GM23248 (cell line): ENCODE measurements at regions not wholly inside any gene's neighbourhood (a gene's known extent, or its start where the extent isn't known, plus 50 kb on each side); places are given as distances from the start of the nearest gene placed in this dataset.

Experiments
- DNase-seq: peaks from one replicate; pipeline ENCODE4 v3.0.0-alpha.2; 2015
- H2AFZ ChIP-seq: fragments of 200-600 bp; sonication (generic); 2 replicates; pipeline ENCODE4 v1.6.1; 2016; ENCODE audit warnings: antibody characterized with exemption
- H3F3A ChIP-seq: fragments of 200-600 bp; sonication (generic); 2 replicates; pipeline ENCODE4 v1.6.1; 2016; ENCODE audit warnings: mild to moderate bottlenecking, antibody characterized with exemption, mixed run types; ENCODE audit not compliant: insufficient read depth
- H3K27ac ChIP-seq: fragments of 200-600 bp; sonication (generic); 2 replicates; pipeline ENCODE4 v1.5.1; 2016; ENCODE audit warnings: mild to moderate bottlenecking
- H3K27me3 ChIP-seq: fragments of 200-600 bp; sonication (generic); replicated peaks from 2 replicates; pipeline ENCODE4 v1.6.1; 2016; ENCODE audit warnings: mild to moderate bottlenecking; ENCODE audit not compliant: insufficient read depth
- H3K36me3 ChIP-seq: fragments of 200-600 bp; sonication (generic); 2 replicates; pipeline ENCODE4 v1.6.1; 2016; ENCODE audit warnings: low read depth, mild to moderate bottlenecking
- H3K4me1 ChIP-seq: fragments of 200-600 bp; sonication (generic); 2 replicates; pipeline ENCODE4 v1.6.1; 2016; ENCODE audit warnings: mild to moderate bottlenecking; ENCODE audit not compliant: insufficient read depth
- H3K4me2 ChIP-seq: fragments of 200-600 bp; sonication (generic); one replicate; pipeline ENCODE4 v1.6.1; 2016; ENCODE audit warnings: mild to moderate bottlenecking; ENCODE audit not compliant: unreplicated experiment
- H3K4me3 ChIP-seq: fragments of 200-600 bp; sonication (generic); 2 replicates; pipeline ENCODE4 v1.5.1; 2016; ENCODE audit warnings: mild to moderate bottlenecking
- H3K79me2 ChIP-seq: fragments of 200-600 bp; sonication (generic); 2 replicates; pipeline ENCODE4 v1.6.1; 2016; ENCODE audit warnings: mild to moderate bottlenecking; ENCODE audit not compliant: insufficient read depth
- H3K9ac ChIP-seq: fragments of 200-600 bp; sonication (generic); 2 replicates; pipeline ENCODE4 v1.6.1; 2016; ENCODE audit warnings: mild to moderate bottlenecking
- H3K9me2 ChIP-seq: fragments of 200-600 bp; sonication (generic); 2 replicates; pipeline ENCODE4 v1.6.1; 2016; ENCODE audit warnings: mixed run types, mild to moderate bottlenecking, moderate library complexity; ENCODE audit not compliant: insufficient read depth
- H3K9me3 ChIP-seq: fragments of 200-600 bp; sonication (generic); one replicate; pipeline ENCODE4 v1.6.1; 2017; ENCODE audit warnings: low read depth
- H4K20me1 ChIP-seq: fragments of 200-600 bp; sonication (generic); 2 replicates; pipeline ENCODE4 v1.6.0; 2016; ENCODE audit not compliant: insufficient read depth
- EZH2 ChIP-seq: fragments of 200-600 bp; sonication (generic); IDR thresholded peaks from 2 replicates; pipeline ENCODE4 v1.6.1; 2018; ENCODE audit warnings: antibody characterized with exemption, mild to moderate bottlenecking; ENCODE audit not compliant: insufficient read depth, poor library complexity, severe bottlenecking
- EZH2phosphoT487 ChIP-seq: fragments of 200-600 bp; sonication (generic); IDR thresholded peaks from 2 replicates; pipeline ENCODE4 v1.6.1; 2018; ENCODE audit warnings: antibody characterized with exemption, moderate library complexity, mild to moderate bottlenecking, low read depth; ENCODE audit not compliant: insufficient read depth
- WGBS, 2 experiments: methylation state at CpG; one replicate each; pipeline ENCODE4 v1.1.6; 2015 to 2017; ENCODE audit warnings: low lambda C conversion rate in 2 of 2, low coverage in 1 of 2; ENCODE audit errors: missing lambda C conversion rate in 2 of 2; 5-methylcytosine and 5-hydroxymethylcytosine counted together
- in situ Hi-C: fragments of 300-500 bp; cut with MboI; formaldehyde crosslinking; loops from 2 replicates; pipeline ENCODE4 v1.15.0; 2020

DNA sequence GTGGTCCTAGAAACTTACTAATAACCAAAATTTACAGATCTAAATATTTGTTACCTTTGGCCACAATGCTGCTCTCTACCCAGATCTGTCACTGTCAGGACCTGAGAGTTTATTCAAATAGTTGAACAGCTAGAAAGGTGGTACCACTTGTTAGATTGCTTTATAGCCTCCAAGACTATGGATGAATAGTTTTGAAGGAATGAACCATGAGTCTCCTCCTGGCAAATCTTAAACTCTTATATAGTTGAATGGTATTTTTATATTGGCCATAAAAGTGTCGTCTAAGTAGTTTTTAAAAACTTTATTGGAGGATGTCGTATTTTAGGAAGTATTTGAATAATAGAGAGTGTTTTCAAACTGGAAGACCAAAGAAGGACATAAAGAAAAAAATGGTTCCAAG lies 178.7 kb downstream of the AHR start:
- DNase-seq, result no peak
- Histone ChIP-seq H3K79me2 (no peaks in the 10 kb centered on the region), H4K20me1 (no peaks in the 10 kb centered on the region), H3K27ac (no peak overlapping the region), H2AFZ (no peak overlapping the region), H3K36me3 (no peaks in the 10 kb centered on the region), H3K4me3 (no peak overlapping the region), H3K9me3 (no peaks in the 10 kb centered on the region), H3K9ac (no peak overlapping the region), H3K27me3 (no peaks in the 10 kb centered on the region), H3K4me1 (no peaks in the 10 kb centered on the region), H3F3A (no peaks in the 10 kb centered on the region), H3K4me2 (no peak overlapping the region), H3K9me2 (no peaks in the 10 kb centered on the region)
- 68 to 70% methylated on average over 2 of the region's 2 CpGs for WGBS, 2 experiments
- in situ Hi-C loops, result no loop called here
- TF ChIP-seq EZH2phosphoT487, result no peak
- no peak for TF ChIP-seq EZH2

DNA sequence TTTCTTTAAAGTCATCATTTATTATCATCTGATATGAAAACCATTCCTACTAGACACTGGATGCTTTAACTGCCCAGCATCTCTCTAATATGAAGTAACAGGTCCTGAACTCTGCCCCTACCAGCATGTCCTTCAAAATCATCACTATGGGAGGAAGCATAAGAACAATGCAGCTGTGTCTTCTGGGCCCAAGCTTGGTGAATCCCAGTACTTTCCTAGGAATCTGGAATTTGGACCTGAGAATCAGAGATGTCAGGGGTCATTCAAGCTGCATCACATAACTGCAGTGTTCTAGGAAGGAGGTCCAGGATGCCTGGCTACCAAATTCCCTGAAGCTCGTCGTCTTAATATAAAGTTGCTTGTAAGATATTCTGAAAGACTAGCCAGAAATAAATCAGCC lies 182.7 kb downstream of the AHR start:
- Histone ChIP-seq H3K27me3 (no peaks in the 10 kb centered on the region), H3K4me2 (no peak overlapping the region), H3K9me3 (no peaks in the 10 kb centered on the region), H3F3A (no peaks in the 10 kb centered on the region), H3K4me3 (no peak overlapping the region), H2AFZ (no peak overlapping the region), H3K79me2 (no peaks in the 10 kb centered on the region), H3K36me3 (no peaks in the 10 kb centered on the region), H4K20me1 (no peaks in the 10 kb centered on the region), H3K9me2 (no peaks in the 10 kb centered on the region), H3K27ac (no peak overlapping the region), H3K4me1 (no peaks in the 10 kb centered on the region), H3K9ac (no peak overlapping the region)
- in situ Hi-C loops, result no loop called here
- 61 to 78% methylated on average over 2 of the region's 2 CpGs for WGBS, 2 experiments
- DNase-seq, result no peak
- no peak for TF ChIP-seq EZH2
- no peak for TF ChIP-seq EZH2phosphoT487

DNA sequence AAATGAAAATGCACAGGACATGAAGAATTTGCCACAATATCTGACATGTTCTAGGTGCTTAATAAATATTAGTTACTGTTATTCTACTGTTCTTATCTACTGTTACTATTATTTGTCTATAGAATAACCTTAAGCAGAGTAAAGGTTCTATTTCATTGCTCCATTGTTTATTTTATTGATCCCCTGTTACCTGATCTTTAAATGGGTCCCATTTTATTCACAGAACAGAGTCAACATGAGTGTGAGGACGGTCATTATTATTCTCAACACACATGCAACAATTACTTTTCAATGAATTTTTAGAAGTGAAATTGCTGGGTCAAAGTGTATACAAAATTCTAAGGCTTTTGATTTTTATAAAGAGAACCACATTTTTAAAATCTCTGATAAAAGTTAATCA lies 186.9 kb downstream of the AHR start:
- Histone ChIP-seq H3K79me2 (no peaks in the 10 kb centered on the region), H3K27ac (no peak overlapping the region), H4K20me1 (no peaks in the 10 kb centered on the region), H3K4me1 (no peaks in the 10 kb centered on the region), H3K36me3 (no peaks in the 10 kb centered on the region), H3K4me2 (no peak overlapping the region), H2AFZ (no peak overlapping the region), H3K27me3 (no peaks in the 10 kb centered on the region), H3K4me3 (no peak overlapping the region), H3K9me2 (no peaks in the 10 kb centered on the region), H3K9ac (no peak overlapping the region), H3F3A (no peaks in the 10 kb centered on the region), H3K9me3 (no peaks in the 10 kb centered on the region)
- no peak for DNase-seq
- TF ChIP-seq EZH2, result no peak
- no peak for TF ChIP-seq EZH2phosphoT487
- WGBS, 2 experiments, result 96 to 97% methylated on average over 1 of the region's 1 CpG
- in situ Hi-C loops, result no loop called here

DNA sequence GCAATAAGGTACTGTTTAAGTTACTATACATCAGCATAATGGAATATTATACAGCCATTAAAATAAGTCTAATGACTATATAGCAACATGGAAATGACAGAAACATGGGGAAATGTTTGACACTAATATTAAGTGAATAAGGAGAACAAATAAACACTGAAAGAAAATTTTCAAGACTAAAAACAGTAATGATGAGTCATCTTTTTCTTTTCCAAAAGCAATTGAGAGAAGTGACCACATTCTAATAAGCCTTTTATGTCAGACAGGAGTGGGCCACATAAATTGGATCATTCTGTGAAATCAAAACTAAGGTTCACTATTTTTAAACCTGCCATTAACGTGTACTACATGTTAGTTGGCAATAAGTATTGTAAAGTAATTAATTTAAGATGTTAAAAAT lies 187.5 kb downstream of the AHR start:
- Histone ChIP-seq H3K9me2 (no peaks in the 10 kb centered on the region), H3F3A (no peaks in the 10 kb centered on the region), H3K36me3 (no peaks in the 10 kb centered on the region), H2AFZ (no peak overlapping the region), H4K20me1 (no peaks in the 10 kb centered on the region), H3K79me2 (no peaks in the 10 kb centered on the region), H3K4me3 (no peak overlapping the region), H3K27ac (no peak overlapping the region), H3K4me2 (no peak overlapping the region), H3K9ac (no peak overlapping the region), H3K9me3 (no peaks in the 10 kb centered on the region), H3K27me3 (no peaks in the 10 kb centered on the region), H3K4me1 (no peaks in the 10 kb centered on the region)
- no peak for DNase-seq
- 15 to 22% methylated on average over 1 of the region's 1 CpG for WGBS, 2 experiments
- in situ Hi-C loops, result no loop called here
- TF ChIP-seq EZH2, result no peak
- TF ChIP-seq EZH2phosphoT487, result no peak

DNA sequence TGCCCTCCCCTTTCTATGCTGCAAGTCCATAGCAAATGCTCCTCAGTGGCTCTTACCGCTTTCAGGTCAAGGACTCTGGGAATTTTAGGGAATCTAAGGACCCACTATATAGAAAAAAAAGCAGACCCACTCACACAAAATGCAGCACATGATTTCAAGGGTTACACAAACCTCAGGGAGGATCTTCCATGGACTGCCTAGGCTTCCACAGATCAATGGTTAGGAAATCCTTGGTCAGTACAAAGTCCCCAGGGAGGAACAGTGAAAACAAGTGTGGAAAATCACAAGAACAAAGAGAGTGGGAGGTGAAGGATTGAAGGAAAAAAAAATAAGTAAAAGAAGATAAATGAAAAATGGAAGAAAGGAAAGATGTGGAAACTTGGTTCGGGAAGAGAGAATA lies 188.4 kb downstream of the AHR start:
- Histone ChIP-seq H3F3A (no peaks in the 10 kb centered on the region), H3K4me1 (no peaks in the 10 kb centered on the region), H4K20me1 (no peaks in the 10 kb centered on the region), H3K9ac (no peak overlapping the region), H3K4me2 (no peak overlapping the region), H2AFZ (no peak overlapping the region), H3K4me3 (no peak overlapping the region), H3K27me3 (no peaks in the 10 kb centered on the region), H3K79me2 (no peaks in the 10 kb centered on the region), H3K36me3 (no peaks in the 10 kb centered on the region), H3K9me3 (no peaks in the 10 kb centered on the region), H3K9me2 (no peaks in the 10 kb centered on the region), H3K27ac (no peak overlapping the region)
- in situ Hi-C loops, result no loop called here
- DNase-seq, result no peak
- 89 to 91% methylated on average over 2 of the region's 2 CpGs for WGBS, 2 experiments
- no peak for TF ChIP-seq EZH2phosphoT487
- no peak for TF ChIP-seq EZH2
